Neural cell (in vitro differentiated cells): ENCODE measurements at regions not wholly inside any gene's neighbourhood (a gene's known extent, or its start where the extent isn't known, plus 50 kb on each side); places are given as distances from the start of the nearest gene placed in this dataset.

Source experiments
- H2AFZ ChIP-seq: fragments of 200-600, 300-800 bp; sonication (generic), shearing (Covaris generic); 2 replicates; pipeline ENCODE4 v1.6.0; 2014; ENCODE audit warnings: low read depth, mild to moderate bottlenecking, antibody characterized with exemption, low read length, moderate library complexity
- H3F3A ChIP-seq: fragments of 200-600 bp; shearing (Covaris generic); 2 replicates; pipeline ENCODE4 v1.6.1; 2016; ENCODE audit warnings: mild to moderate bottlenecking, moderate library complexity, mixed read lengths, antibody characterized with exemption, low read length; ENCODE audit not compliant: insufficient read depth, poor library complexity, severe bottlenecking
- H3K27ac ChIP-seq: fragments of 200-600, 300-800 bp; sonication (generic), shearing (Covaris generic); 2 replicates; pipeline ENCODE4 v1.5.1; 2014; ENCODE audit warnings: mild to moderate bottlenecking, low read length, moderate library complexity
- H3K27me3 ChIP-seq: fragments of 300-800, 200-600 bp; sonication (generic), shearing (Covaris generic); 2 replicates; pipeline ENCODE4 v1.6.0; 2014; ENCODE audit warnings: mild to moderate bottlenecking, low read depth, low read length, moderate library complexity; ENCODE audit not compliant: insufficient read depth
- H3K36me3 ChIP-seq: fragments of 300-800, 200-600 bp; sonication (generic), shearing (Covaris generic); 2 replicates; pipeline ENCODE4 v1.5.1; 2014; ENCODE audit warnings: mild to moderate bottlenecking, antibody characterized with exemption, low read length, moderate library complexity; ENCODE audit not compliant: insufficient read depth
- H3K4me2 ChIP-seq: fragments of 300-800, 200-600 bp; sonication (generic), shearing (Covaris generic); 2 replicates; pipeline ENCODE4 v1.6.0; 2014; ENCODE audit warnings: mild to moderate bottlenecking, low read length
- H3K4me3 ChIP-seq: fragments of 300-800, 200-600 bp; sonication (generic), shearing (Covaris generic); 2 replicates; pipeline ENCODE4 v1.5.1; 2014; ENCODE audit warnings: mild to moderate bottlenecking, low read length, moderate library complexity
- H3K79me2 ChIP-seq: fragments of 200-600 bp; shearing (Covaris generic); replicated peaks from 2 replicates; pipeline ENCODE4 v1.6.0; 2014; ENCODE audit warnings: mild to moderate bottlenecking, low read length, moderate library complexity; ENCODE audit not compliant: insufficient read depth
- H3K9ac ChIP-seq: fragments of 300-800, 200-600 bp; sonication (generic), shearing (Covaris generic); 2 replicates; pipeline ENCODE4 v1.6.1; 2016; ENCODE audit warnings: mild to moderate bottlenecking, low read length, mixed read lengths
- H3K9me2 ChIP-seq: fragments of 200-600 bp; shearing (Covaris generic); 2 replicates; pipeline ENCODE4 v1.6.1; 2016; ENCODE audit warnings: mild to moderate bottlenecking, low read length, mixed read lengths; ENCODE audit not compliant: insufficient read depth
- H3K9me3 ChIP-seq: fragments of 200-600, 300-800 bp; sonication (generic), shearing (Covaris generic); 2 replicates; pipeline ENCODE4 v1.6.1; 2016; ENCODE audit warnings: mild to moderate bottlenecking, mixed run types, low read length, moderate library complexity, mixed read lengths
- H4K20me1 ChIP-seq: fragments of 200-600 bp; shearing (Covaris generic); 2 replicates; pipeline ENCODE4 v1.6.1; 2016; ENCODE audit warnings: mild to moderate bottlenecking, mixed run types; ENCODE audit not compliant: insufficient read depth
- CTCF ChIP-seq: fragments of 450-650 bp; IDR thresholded peaks from 2 replicates; pipeline ENCODE4 v1.5.1; 2014; ENCODE audit warnings: antibody characterized with exemption, mild to moderate bottlenecking, moderate library complexity; ENCODE audit not compliant: poor library complexity, severe bottlenecking
- EP300 ChIP-seq: fragments of 450-650 bp; conservative IDR thresholded peaks from 2 replicates; pipeline ENCODE4 v1.6.1; 2014; ENCODE audit warnings: antibody characterized with exemption, mild to moderate bottlenecking, moderate library complexity; ENCODE audit not compliant: poor library complexity, severe bottlenecking
- EZH2 ChIP-seq: fragments of 200-600, 300-800 bp; shearing (Covaris generic), sonication (generic); IDR thresholded peaks from 2 replicates; pipeline ENCODE4 v1.6.1; 2014; ENCODE audit warnings: antibody characterized with exemption, low read length, borderline replicate concordance, mild to moderate bottlenecking; ENCODE audit not compliant: insufficient read depth, poor library complexity, severe bottlenecking
- MXI1 ChIP-seq: fragments of 450-650 bp; conservative IDR thresholded peaks from 2 replicates; pipeline ENCODE4 v1.6.1; 2014; ENCODE audit warnings: antibody characterized with exemption, mild to moderate bottlenecking; ENCODE audit not compliant: poor library complexity, severe bottlenecking
- POLR2AphosphoS5 ChIP-seq: IDR thresholded peaks from 2 replicates; pipeline ENCODE4 v1.6.1; 2012
- RAD21 ChIP-seq: fragments of 450-650 bp; conservative IDR thresholded peaks from 2 replicates; pipeline ENCODE4 v1.6.1; 2014; ENCODE audit warnings: antibody characterized with exemption, mild to moderate bottlenecking, moderate library complexity
- REST ChIP-seq: IDR thresholded peaks from 2 replicates; pipeline ENCODE4 v1.6.1; 2012; ENCODE audit warnings: borderline replicate concordance
- SMC3 ChIP-seq: fragments of 450-650 bp; conservative IDR thresholded peaks from 2 replicates; pipeline ENCODE4 v1.6.1; 2014; ENCODE audit warnings: antibody characterized with exemption, mild to moderate bottlenecking, moderate library complexity; ENCODE audit not compliant: poor library complexity
- TAF1 ChIP-seq: IDR thresholded peaks from 2 replicates; pipeline ENCODE4 v1.6.1; 2012; ENCODE audit warnings: low read depth

GRCh38 chr2:2640818-2641217, 309.7 kb upstream of the MYT1L start:
- Histone ChIP-seq H3F3A (no peaks in the 10 kb centered on the region), H3K4me3 (no peak overlapping the region), H3K9me3 (no peaks in the 10 kb centered on the region), H3K9ac (no peak overlapping the region), H4K20me1 (no peaks in the 10 kb centered on the region), H3K4me2 (no peak overlapping the region), H2AFZ (no peak overlapping the region), H3K36me3 (no peaks in the 10 kb centered on the region), H3K27ac (no peak overlapping the region), H3K9me2 (no peaks in the 10 kb centered on the region), H3K27me3 (no peaks in the 10 kb centered on the region), H3K79me2 (no peaks in the 10 kb centered on the region)
- no peak for TF ChIP-seq TAF1
- no peak for TF ChIP-seq POLR2AphosphoS5
- no peak for TF ChIP-seq CTCF

GRCh38 chr2:2640371-2640770, 309.3 kb upstream of the MYT1L start:
- H3K4me2 ChIP-seq: no peak overlapping the region
- H3K9ac ChIP-seq: no peak overlapping the region
- H4K20me1 ChIP-seq: no peaks in the 10 kb centered on the region
- no peak overlapping the region for H2AFZ ChIP-seq
- H3K9me3 ChIP-seq: no peaks in the 10 kb centered on the region
- TF ChIP-seq EP300 (no peak), POLR2AphosphoS5 (no peak), CTCF (no peak), REST (no peak), TAF1 (no peak), MXI1 (no peak), EZH2 (no peak), RAD21 (no peak), SMC3 (no peak)
- H3K79me2 ChIP-seq: no peaks in the 10 kb centered on the region
- H3K36me3 ChIP-seq: no peaks in the 10 kb centered on the region
- no peaks in the 10 kb centered on the region for H3F3A ChIP-seq
- no peaks in the 10 kb centered on the region for H3K9me2 ChIP-seq
- H3K27ac ChIP-seq: no peak overlapping the region
- H3K27me3 ChIP-seq: no peaks in the 10 kb centered on the region
- H3K4me3 ChIP-seq: no peak overlapping the region
